Inflammatory macrophage treated with lipopolysaccharide for 1 hour (primary cell): ENCODE measurements at regions not wholly inside any gene's neighbourhood (a gene's known extent, or its start where the extent isn't known, plus 50 kb on each side); places are given as distances from the start of the nearest gene placed in this dataset.
"Not testable (repeated sequence)": the region's sequence is repeated elsewhere in the genome, so short reads cannot be mapped to it uniquely, and the experiment has no call there.

ENCODE experiments used
- DNase-seq, 2 donors: peaks; one replicate each; pipeline ENCODE4 v3.0.0-alpha.2; 2020 to 2022

DNA sequence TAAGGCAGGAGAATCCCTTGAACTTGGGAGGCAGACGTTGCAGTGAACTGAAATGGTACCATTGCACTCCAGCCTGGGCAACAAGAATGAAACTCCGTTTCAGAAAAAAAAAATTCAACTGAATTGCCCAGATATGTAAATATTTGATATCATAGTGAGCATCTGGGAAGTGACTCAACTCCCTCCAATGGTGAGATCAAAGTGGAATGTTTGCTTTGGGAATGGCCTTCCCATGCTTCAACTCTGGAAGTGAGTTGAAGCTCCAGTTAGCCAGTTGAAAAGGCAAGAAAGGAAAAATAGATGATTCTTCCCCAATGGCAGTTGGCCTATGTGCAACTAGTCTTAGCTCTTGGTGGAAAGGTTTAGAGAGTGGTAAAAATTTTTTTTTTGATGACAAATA is 131.6 kb upstream of the CMC1 start:
- DNase-seq, result no peak

DNA sequence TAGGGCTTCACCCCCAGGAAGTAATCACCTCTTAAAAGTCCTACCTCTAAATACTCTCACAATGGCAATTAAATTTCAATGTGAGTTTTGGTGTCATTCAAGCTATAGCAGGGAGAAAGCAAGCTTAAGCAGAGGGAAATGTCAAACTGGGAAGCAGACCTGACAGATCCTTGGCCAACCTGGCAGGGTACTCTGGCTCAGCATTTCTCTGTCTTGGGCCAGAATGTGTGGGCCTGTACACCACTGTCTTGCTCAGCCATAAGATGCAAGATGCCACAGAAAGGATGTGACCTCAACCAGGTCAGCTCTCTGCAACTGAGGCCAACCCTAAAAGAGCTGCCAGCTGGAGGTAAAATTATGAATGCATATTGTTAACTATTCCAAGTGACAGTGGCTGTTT is 130.6 kb upstream of the CMC1 start:
- no peak for DNase-seq

DNA sequence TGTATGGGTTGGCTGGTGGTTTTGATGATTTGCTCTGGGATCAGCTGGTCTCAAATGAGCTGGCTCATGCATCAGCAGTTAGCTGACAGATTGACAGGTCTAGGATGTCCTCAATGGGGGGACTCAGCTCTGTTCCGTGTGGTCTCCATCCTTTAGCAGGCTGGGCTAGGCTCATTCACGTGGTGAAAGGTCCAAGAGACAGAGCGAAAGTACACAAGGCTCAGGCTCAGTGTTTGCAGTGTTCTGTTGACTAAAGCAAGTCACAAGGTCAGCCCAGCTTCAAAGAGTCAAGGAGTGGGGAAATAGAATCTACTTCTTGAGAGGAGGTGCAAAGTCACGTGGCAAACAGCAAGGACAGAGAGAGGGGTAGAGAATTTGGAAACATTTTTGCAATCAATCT is 126.5 kb upstream of the CMC1 start:
- DNase-seq, result no peak

DNA sequence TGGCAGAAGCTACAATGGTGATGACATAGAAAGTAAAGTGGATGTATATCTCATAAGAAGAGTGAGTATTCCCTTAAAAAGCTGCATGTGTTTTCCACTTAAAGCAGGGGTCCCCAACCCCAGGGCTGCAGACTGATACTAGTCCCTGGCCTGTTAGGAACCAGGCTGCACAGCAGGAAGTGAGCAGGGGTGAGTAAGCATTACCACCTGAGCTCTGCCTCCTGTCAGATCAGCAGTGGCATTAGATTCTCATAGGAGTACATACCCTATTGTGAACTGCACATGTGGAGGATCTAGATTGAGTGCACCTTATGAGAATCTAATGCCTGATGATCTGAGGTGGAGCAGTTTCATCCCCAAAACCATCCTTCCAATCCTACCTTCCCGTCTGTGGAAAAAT is 126.1 kb upstream of the CMC1 start:
- DNase-seq, result no peak

DNA sequence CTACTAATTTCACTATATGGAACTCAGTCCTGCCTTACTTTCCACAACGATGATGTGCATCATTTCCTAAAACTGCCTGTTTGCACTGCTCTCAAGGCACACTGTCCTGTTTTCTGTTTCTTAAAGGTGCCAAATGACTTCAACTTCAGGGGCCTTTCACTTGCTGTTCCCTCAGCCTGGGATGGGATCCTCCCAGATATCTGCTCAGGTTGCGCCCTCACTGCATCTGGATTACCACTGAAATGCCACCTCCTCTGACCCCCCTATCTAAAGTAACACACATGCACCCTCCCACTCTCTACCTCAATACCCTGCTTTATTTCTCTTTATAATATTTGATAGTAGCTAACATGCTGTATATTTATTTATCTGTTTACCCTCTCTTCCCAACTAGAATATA is 123.8 kb upstream of the CMC1 start:
- DNase-seq, result no peak

DNA sequence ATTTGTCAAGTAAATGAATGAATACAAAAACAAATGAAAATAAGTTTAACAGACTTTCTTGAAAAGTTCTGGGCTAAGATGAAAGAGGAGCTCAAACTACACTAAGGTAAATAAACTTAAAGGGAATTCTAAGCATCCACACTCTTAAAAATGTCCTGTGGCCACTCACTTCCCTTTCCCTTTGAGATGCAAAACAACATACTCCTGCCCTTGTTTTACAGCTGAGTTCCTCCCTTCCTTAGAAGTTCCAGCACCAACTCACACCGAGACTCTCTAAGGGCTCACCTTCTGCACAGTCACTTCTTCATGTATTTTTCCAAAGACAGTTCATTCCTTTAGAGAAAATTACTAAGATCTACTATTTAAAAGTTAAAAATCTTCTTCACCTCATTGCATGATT is 123.3 kb upstream of the CMC1 start:
- DNase-seq, result no peak

DNA sequence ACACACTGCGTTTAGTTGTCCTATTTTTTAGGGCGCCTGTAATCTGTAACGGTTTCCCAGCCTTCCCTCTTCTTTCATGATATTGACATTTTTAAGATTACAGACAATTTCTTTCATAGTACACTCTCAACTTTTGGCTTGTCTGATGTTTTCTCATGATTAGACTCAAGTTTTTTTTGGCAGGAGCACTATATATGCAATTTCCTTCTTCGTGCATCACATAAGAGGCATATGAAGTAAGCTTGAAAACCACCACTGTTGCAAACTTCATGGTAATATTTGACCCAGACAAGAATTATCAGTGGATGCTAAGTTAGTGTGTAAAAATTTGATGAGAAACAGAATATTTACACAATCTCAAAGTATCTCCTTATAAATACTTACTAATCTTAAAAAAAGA is 119.2 kb upstream of the CMC1 start:
- DNase-seq, result no peak

DNA sequence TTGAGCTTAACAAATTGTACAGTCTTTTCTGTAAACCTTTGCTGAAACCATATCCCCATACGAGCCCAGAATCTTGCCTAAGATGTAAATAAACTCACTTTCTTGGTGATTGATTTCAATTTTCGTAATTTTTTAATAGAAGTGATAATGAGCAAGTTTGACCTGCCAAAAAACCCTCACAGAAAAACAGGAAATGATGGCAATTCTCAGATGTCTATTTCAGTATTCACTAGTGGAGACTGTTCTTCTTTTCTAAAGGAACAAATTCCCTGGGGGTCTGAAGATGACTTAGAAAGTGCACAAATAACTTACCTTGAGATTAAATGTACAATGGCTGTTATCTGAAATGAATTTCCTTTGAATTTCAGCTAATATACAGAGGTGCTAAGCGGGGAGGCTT is 116.5 kb upstream of the CMC1 start:
- DNase-seq, result no peak

DNA sequence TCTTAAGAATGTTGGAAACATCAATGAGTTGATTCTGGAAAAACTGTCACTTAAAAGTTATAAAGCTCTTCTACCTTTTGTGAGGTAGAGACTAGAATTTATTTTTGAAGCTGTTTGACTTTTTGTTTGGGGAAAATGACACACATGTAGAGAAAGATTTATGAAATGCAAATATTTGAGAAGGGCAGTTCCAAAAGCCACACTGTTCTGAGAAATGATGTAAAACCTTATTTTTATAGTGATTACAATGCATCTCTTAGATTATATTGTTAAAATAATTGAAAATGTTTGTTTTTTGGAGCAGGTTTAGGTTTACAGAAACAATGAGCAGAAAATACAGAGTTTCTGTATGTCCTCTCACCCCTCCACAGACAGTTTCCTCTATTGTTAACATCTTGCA is 116.1 kb upstream of the CMC1 start:
- DNase-seq, result no peak

DNA sequence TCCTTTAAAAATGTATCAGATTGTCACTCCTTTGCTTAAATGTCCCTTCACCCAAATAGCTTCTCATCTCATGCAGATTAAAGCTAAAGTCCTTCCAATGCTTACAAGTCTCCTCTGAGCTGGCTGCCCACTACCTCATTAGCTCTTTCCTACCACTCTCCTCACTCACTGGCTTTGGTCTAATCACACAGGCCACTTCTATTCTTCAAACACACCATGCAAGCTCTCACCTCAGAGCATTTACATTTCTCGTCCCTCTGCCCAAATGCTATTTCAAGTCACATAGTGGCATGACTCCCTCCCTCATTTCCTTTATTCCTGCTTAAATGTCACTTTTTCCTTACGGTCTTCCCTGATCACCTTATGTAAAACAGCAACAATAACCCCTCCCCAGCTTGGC is 110.6 kb upstream of the CMC1 start:
- no peak for DNase-seq

DNA sequence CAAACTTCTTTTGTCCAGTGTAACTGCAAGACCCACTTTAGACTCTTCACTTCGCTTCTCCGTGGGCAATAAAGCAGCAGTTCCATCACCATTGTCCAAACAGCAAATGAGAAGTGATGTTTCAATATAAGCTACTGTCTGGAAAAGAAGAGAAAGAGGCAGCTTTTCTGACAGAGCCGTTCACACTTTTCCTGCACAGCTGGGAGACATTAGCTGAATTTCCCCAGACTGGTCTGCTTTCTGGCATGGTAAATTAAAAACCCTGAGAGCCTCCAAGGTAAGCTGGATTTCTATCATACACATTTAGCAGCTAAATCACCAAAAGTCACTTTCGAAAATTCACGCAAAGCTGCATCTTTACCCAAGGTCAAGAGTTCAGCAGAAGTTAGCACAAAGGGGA is 108.5 kb upstream of the CMC1 start:
- no peak for DNase-seq

DNA sequence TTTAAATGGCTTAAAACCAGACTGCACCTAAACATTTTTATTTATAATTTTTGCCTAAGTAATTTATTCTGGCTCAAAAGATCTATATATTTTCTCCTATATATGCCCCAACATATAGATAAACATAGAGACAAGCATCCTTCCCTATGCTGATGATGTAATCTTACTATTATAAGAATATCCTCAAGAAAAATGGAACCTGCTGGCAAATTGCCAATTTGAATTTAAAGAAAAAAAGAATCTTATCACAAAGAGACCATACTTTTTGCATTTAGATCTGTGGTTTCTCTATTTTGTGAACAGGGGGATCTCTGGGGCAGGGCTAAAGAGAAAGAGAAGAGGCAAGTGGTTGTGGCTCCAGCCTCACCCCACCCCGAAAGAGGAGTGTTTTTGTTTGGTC is 107.2 kb upstream of the CMC1 start:
- DNase-seq, result no peak

DNA sequence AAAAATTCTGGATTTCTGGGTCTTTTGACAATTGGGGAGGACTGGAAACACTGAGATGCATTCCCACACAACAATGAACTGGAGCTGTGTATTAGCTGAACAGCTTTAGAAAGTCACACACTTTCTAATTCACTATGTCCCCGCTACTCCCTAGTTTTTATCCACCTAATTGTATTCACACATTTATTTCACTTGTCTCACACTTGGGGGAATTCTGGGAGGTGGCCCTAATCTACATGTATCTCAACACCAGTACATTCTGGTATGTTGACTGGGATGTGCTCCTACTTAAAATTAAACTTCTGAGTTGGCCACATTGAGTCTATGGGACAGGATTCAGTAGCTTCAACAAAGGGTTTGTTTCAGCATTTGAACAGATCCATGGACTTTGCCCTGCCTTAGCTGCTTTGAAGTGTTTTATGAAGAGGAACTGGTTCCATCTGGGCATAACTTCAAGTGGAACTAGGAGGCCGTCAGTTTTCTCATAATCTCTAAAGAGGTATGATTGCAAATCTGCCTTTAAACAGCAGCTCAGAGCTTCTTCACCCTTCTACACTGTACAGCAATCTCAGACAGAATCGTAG is 106.5 kb upstream of the CMC1 start:
- no peak for DNase-seq

DNA sequence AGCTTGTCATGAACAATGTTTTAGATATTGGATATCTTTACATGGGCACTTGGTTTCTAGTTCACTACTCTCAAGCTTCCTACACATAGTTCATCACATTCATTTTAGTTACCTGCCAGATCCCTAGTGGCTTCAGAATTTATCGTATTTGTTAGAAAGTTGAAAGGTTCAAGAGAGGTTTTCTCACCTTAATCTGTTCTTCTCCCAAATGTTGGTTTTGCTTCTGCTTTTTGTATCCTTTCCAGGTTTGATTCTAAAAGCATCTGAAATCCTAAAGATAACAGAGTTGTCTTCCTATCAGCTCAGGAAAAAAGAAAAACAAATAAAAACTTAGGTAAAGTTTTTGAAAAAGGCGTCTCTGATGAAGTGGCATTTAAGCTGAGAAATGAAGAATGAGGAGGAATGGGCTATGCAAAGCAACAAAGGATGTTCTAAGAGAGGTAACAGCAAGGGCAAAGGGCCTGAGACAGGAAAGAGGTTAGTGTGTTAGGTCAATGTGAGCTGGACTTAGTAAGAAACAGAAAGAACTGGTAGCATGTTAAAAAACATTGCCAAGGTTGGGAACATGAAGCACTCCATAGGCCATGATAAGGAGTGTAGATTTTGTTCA is 104.7 kb upstream of the CMC1 start:
- no peak for DNase-seq

DNA sequence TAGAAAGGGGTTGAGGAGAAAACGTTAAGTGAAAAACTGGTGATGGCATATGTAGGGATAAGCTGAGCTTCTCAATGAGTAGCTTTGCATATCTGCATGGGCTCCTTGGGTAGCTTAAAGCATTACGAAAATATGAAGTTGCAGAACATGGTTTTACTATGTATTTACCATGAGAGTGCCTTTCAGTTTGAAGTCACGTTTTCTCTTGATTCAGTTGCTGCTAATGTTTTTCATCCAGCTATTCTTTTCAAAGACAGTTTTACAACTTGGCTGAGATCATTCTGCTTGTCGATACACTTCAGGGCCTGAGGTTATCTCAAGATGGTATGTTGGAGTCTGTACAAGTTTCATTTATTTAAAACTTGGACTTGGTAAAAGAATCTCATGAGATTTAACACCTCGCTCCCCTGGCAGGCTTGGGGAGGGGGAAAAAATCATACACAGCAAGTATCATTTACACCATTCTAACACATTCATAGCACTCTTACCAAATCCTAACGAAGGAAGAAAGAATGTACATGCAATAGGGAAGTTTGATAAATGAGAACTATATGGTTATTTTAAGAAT is 103.3 kb upstream of the CMC1 start:
- no peak for DNase-seq

DNA sequence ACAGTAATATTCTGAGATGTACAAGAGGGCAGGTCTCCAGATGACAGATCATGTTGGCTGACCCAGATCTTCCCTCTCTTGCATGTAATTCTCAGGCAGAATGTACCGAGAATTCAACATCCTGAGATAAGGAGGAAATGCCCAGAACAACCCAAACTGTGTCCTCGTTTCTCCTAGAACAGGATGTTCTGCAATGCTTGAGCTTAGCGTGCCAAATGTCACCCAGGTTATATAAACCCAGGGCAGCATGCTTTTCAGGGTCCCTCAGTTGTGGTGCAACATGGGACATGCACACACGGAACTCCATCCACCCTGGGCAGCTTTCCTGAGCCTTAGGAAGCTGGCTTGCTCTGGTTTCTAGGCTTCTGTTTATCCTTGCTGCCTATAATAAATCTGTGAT is 102.1 kb upstream of the CMC1 start:
- DNase-seq, result no peak

DNA sequence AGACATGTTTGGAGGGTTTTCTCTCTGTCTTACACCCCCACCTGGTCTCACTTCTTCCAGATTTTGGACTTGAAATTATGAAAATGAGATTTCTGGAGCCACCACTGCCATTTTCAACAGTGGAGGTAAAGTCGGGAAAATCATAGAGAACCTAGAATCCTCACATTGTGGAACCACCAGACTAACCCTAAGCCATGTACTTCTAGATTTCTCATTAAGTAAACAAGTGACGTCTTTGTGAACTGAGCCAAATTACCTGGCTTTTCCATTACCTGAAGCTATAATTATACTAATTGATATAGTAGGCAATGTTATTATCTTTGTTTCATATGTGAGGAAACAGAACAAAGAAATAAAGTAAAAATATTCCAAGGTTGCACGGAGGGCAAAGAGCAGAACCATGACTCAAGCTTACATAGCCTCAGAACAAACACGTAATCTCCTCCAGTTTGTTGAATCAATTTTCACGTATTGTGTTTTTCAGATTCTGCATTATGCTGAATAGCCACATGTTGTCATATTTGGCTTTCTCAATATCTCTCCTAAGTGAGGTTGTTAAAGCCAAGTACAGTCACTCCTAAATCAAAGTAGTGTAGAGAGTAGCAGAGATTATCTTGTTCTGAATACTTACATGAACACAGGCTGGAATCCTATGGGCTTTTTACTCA is 101.3 kb upstream of the CMC1 start:
- DNase-seq, result no peak

DNA sequence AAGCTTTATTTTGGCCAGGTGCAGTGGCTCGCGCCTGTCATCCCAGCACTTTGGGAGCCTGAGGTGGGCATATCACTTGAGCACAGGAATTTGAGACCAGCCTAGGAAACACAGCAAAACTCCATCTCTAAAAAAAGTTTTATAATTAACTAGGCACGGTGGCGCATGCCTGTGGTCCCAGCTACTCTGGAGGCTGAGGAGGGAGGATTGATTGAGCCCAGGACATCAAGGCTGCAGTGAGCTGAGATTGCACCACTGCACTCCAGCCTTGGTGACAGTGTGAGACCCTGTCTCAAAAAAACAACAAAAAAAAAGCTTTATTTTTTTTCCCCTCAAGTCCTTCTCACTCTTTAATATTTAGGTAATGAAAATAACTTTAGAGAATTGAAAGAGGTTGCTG is 100.8 kb upstream of the CMC1 start:
- no peak for DNase-seq

DNA sequence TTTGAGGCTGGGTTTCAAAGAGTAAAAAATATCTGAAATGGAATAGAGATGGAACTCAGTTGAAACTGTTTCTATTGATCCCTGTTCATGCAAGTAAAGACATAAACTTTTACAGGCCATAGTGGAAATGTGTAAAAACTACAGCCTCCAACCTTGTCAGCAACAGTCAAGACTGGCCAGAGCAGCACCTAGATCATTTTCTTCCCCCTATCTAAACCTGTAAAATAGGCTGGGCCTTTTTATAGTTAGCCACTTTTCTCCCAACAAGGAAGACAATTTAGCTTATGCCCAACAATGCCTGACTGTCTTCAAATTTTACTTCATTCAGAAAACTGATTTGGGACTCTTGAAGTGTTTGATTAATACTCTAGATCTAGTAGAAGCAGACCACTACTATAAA is 91.5 kb upstream of the CMC1 start:
- no peak for DNase-seq

DNA sequence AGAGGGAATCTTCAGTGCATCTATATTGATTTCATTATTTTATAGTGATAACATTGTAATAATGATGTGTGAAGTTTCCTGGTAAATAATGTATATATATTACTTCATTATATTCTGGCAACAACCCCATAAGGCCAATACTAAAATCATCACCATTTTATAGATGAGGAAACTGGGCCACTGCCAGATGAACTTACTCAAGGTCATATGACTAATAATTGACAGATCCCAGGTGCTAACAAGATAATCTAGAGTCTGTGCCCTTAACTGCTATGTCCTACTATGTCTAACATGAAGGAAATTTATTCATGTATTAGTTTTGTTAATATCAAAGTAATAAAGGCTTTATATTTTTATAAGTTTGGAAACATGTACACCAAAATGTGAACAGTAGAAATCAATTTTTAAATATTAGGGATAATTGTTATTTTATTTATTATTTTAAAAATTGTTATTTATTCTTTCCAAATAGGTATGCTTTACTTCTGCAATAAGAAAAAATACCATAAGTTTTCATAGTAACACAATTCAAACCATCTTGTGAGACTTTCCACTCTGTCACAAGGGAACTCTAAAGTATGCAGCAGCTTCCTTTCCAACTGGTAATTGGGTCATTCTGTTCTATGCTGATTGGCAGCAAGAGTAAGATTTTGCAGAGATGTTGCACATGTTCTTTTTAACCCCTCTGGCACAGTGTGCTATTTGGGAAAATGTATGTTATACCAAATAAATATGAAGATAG is 90.8 kb upstream of the CMC1 start:
- peak in 1 of 2 donors; percentile 13 for DNase-seq

DNA sequence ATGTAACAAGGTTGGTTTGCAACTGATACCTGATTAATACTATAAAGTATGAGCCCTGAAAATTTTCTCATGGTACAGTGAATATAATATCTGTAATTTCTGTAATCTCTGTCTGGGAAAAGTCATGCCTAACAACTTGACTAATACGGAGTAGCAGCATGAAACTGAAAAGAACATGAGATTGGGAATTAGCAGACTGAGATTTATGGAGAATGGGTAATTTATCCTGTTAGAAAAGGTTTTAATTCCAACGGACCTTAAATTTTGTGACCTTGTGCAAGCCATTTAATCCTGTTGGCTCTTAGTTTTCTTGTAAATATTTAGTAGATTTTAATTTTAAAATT is 90.2 kb upstream of the CMC1 start:
- DNase-seq, result no peak

DNA sequence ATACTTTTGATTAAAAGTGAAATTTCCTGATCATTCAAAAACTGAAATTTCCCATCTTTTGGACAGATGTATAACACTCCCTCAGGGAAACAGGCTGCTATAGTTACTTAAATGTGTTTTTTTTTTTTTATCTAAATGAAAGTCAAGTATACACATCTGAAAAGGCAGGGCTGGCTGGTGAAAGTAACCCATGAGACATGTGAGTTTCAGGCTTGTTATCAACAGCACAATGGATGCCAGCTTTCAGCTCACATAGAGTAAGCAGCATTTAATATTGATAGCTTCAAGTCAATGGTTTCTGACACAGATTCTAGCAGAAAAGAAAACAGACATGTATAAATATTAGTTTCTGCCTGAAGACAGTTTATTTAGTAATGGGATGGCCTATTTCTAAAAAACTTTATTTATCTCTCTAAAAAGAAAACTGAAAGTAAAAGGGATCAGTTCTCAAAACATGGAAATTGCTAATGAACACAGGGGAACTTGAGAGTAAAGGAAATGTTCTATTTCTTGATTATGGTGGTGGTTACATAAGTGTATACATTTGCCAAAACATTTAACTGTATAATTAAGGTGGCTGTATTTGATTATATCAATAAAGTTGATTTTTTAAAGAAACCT is 89.7 kb upstream of the CMC1 start:
- peak; percentile 22 to 29 for DNase-seq

DNA sequence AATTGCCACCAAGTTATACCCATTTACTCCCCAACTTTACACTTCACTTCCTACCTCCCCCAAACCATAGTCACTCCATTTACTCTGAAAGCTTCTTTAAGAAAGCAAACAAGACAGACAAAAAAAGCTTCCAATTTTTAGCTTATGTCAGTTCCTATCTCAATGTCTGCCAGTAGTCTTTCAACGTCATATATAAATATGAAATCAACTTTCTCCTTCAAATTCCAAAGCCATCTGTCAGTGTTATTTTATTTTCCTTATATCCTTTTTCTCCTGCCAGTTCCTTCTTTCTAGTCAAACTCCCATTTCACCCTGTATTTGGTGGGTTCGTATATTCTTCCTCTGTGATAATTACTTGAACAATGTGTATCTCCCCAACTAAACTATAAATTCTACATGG is 85.8 kb upstream of the CMC1 start:
- no peak for DNase-seq

DNA sequence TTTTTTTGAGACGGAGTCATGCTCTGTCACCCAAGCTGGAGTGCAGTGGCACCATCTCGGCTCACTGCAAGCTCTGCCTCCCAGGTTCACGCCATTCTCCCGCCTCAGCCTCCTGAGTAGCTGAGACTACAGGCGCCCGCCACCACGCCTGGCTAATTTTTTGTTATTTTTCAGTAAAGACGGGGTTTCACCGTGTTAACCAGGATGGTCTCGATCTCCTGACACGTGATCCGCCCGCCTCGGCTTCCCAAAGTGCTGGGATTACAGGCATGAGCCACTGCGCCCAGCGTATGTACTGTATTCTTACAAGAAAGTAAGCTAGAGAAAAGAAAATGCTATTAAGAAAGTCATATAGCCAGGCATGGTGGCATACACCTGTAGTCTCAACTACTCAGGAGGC is 84.8 kb upstream of the CMC1 start:
- DNase-seq, result not testable (repeated sequence)
